ENCODE measurements at regions not wholly inside any gene's neighbourhood (a gene's known extent, or its start where the extent isn't known, plus 50 kb on each side); places are given as distances from the start of the nearest gene placed in this dataset.
"Not testable (repeated sequence)": the region's sequence is repeated elsewhere in the genome, so short reads cannot be mapped to it uniquely, and the experiment has no call there.

GRCh38 chr21:27893619-27894018 is 926.7 kb upstream of the ADAMTS5 start:
- not testable (repeated sequence) for H3K27me3 ChIP-seq (ENCODE audit: control insufficient read depth in 3 of 3, insufficient read depth in 3 of 3, low read length in 3 of 3); H3K27ac ChIP-seq (ENCODE audit: low read depth, low read length); H3K9me3 ChIP-seq (ENCODE audit: control insufficient read depth in 3 of 3, low read length in 3 of 3); H3K4me3 ChIP-seq (ENCODE audit: low read length in 3 of 3); H3K9ac ChIP-seq (ENCODE audit: low read depth in 1 of 3, low read length in 3 of 3); H3K36me3 ChIP-seq (ENCODE audit: control insufficient read depth in 3 of 3, insufficient read depth in 3 of 3, low read length in 3 of 3); H3K4me1 ChIP-seq (ENCODE audit: control insufficient read depth in 3 of 3, insufficient read depth in 3 of 3, low read length in 3 of 3)

DNA sequence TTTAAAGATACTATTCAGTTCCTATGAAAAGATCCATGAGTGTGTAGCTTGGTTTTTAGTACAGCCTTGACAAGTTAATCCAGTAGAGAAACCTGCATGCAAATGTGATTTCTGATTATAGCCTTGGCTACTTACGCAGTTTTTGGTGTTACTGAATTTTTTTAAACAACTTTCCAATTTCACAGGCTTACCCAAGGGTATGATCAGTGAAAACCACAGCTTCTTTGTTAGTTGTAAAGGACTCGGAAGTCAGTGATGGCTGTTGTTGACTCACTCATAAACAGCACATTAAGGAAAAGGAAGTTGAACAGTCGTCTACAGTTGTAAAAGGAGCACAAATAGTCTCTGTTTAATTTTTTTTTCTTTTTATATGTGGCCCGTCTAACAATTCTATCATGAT is 924.6 kb upstream of the ADAMTS5 start:
- not testable (repeated sequence) for H3K4me1 ChIP-seq (ENCODE audit: control insufficient read depth in 3 of 3, insufficient read depth in 3 of 3, low read length in 3 of 3); H3K9me3 ChIP-seq (ENCODE audit: control insufficient read depth in 3 of 3, low read length in 3 of 3); H3K27ac ChIP-seq (ENCODE audit: low read depth, low read length); H3K27me3 ChIP-seq (ENCODE audit: control insufficient read depth in 3 of 3, insufficient read depth in 3 of 3, low read length in 3 of 3); H3K36me3 ChIP-seq (ENCODE audit: control insufficient read depth in 3 of 3, insufficient read depth in 3 of 3, low read length in 3 of 3); H3K9ac ChIP-seq (ENCODE audit: low read depth in 1 of 3, low read length in 3 of 3); H3K4me3 ChIP-seq (ENCODE audit: low read length in 3 of 3)

- H3K9me3 ChIP-seq (ENCODE audit: control insufficient read depth in 3 of 3, low read length in 3 of 3); H3K27ac ChIP-seq (ENCODE audit: low read depth, low read length); H3K36me3 ChIP-seq (ENCODE audit: control insufficient read depth in 3 of 3, insufficient read depth in 3 of 3, low read length in 3 of 3); H3K27me3 ChIP-seq (ENCODE audit: control insufficient read depth in 3 of 3, insufficient read depth in 3 of 3, low read length in 3 of 3); H3K4me3 ChIP-seq (ENCODE audit: low read length in 3 of 3); H3K9ac ChIP-seq (ENCODE audit: low read depth in 1 of 3, low read length in 3 of 3); H3K4me1 ChIP-seq (ENCODE audit: control insufficient read depth in 3 of 3, insufficient read depth in 3 of 3, low read length in 3 of 3): not testable (repeated sequence)
Observed at GRCh38 chr21:27887808-27888455, 921.0 kb upstream of the ADAMTS5 start.

GRCh38 chr21:27885296-27885711 is 918.4 kb upstream of the ADAMTS5 start:
- Histone ChIP-seq H3K4me3 (ENCODE audit: low read length in 3 of 3) (no peak overlapping the region), H3K4me1 (ENCODE audit: control insufficient read depth in 3 of 3, insufficient read depth in 3 of 3, low read length in 3 of 3) (no peaks in the 10 kb centered on the region), H3K36me3 (ENCODE audit: control insufficient read depth in 3 of 3, insufficient read depth in 3 of 3, low read length in 3 of 3) (no peaks in the 10 kb centered on the region), H3K9ac (ENCODE audit: low read depth in 1 of 3, low read length in 3 of 3) (no peak overlapping the region), H3K9me3 (ENCODE audit: control insufficient read depth in 3 of 3, low read length in 3 of 3) (no peaks in the 10 kb centered on the region), H3K27me3 (ENCODE audit: control insufficient read depth in 3 of 3, insufficient read depth in 3 of 3, low read length in 3 of 3) (no peaks in the 10 kb centered on the region), H3K27ac (ENCODE audit: low read depth, low read length) (no peak overlapping the region)

GRCh38 chr21:27881331-27881730 is 914.4 kb upstream of the ADAMTS5 start:
- not testable (repeated sequence) for H3K9ac ChIP-seq (ENCODE audit: low read depth in 1 of 3, low read length in 3 of 3); H3K4me1 ChIP-seq (ENCODE audit: control insufficient read depth in 3 of 3, insufficient read depth in 3 of 3, low read length in 3 of 3); H3K4me3 ChIP-seq (ENCODE audit: low read length in 3 of 3); H3K27ac ChIP-seq (ENCODE audit: low read depth, low read length); H3K27me3 ChIP-seq (ENCODE audit: control insufficient read depth in 3 of 3, insufficient read depth in 3 of 3, low read length in 3 of 3); H3K9me3 ChIP-seq (ENCODE audit: control insufficient read depth in 3 of 3, low read length in 3 of 3); H3K36me3 ChIP-seq (ENCODE audit: control insufficient read depth in 3 of 3, insufficient read depth in 3 of 3, low read length in 3 of 3)

- not testable (repeated sequence) for H3K9me3 ChIP-seq (ENCODE audit: control insufficient read depth in 3 of 3, low read length in 3 of 3); H3K27ac ChIP-seq (ENCODE audit: low read depth, low read length)
Observed at GRCh38 chr21:27872411-27872810, 905.5 kb upstream of the ADAMTS5 start.

GRCh38 chr21:27870755-27871154 is 903.9 kb upstream of the ADAMTS5 start:
- H3K4me3 ChIP-seq (ENCODE audit: low read length in 3 of 3); H3K27me3 ChIP-seq (ENCODE audit: control insufficient read depth in 3 of 3, insufficient read depth in 3 of 3, low read length in 3 of 3); H3K9ac ChIP-seq (ENCODE audit: low read depth in 1 of 3, low read length in 3 of 3); H3K9me3 ChIP-seq (ENCODE audit: control insufficient read depth in 3 of 3, low read length in 3 of 3); H3K4me1 ChIP-seq (ENCODE audit: control insufficient read depth in 3 of 3, insufficient read depth in 3 of 3, low read length in 3 of 3); H3K36me3 ChIP-seq (ENCODE audit: control insufficient read depth in 3 of 3, insufficient read depth in 3 of 3, low read length in 3 of 3); H3K27ac ChIP-seq (ENCODE audit: low read depth, low read length): not testable (repeated sequence)

More at GRCh38 chr21:27872411-27872810, 905.5 kb upstream of the ADAMTS5 start:
- H3K36me3 ChIP-seq (ENCODE audit: control insufficient read depth in 3 of 3, insufficient read depth in 3 of 3, low read length in 3 of 3); H3K4me1 ChIP-seq (ENCODE audit: control insufficient read depth in 3 of 3, insufficient read depth in 3 of 3, low read length in 3 of 3); H3K4me3 ChIP-seq (ENCODE audit: low read length in 3 of 3); H3K9ac ChIP-seq (ENCODE audit: low read depth in 1 of 3, low read length in 3 of 3); H3K27me3 ChIP-seq (ENCODE audit: control insufficient read depth in 3 of 3, insufficient read depth in 3 of 3, low read length in 3 of 3): not testable (repeated sequence)

GRCh38 chr21:27860314-27860955 is 893.5 kb upstream of the ADAMTS5 start:
- not testable (repeated sequence) for H3K9me3 ChIP-seq (ENCODE audit: control insufficient read depth in 3 of 3, low read length in 3 of 3); H3K9ac ChIP-seq (ENCODE audit: low read depth in 1 of 3, low read length in 3 of 3); H3K36me3 ChIP-seq (ENCODE audit: control insufficient read depth in 3 of 3, insufficient read depth in 3 of 3, low read length in 3 of 3); H3K4me1 ChIP-seq (ENCODE audit: control insufficient read depth in 3 of 3, insufficient read depth in 3 of 3, low read length in 3 of 3); H3K27ac ChIP-seq (ENCODE audit: low read depth, low read length); H3K4me3 ChIP-seq (ENCODE audit: low read length in 3 of 3); H3K27me3 ChIP-seq (ENCODE audit: control insufficient read depth in 3 of 3, insufficient read depth in 3 of 3, low read length in 3 of 3)

DNA sequence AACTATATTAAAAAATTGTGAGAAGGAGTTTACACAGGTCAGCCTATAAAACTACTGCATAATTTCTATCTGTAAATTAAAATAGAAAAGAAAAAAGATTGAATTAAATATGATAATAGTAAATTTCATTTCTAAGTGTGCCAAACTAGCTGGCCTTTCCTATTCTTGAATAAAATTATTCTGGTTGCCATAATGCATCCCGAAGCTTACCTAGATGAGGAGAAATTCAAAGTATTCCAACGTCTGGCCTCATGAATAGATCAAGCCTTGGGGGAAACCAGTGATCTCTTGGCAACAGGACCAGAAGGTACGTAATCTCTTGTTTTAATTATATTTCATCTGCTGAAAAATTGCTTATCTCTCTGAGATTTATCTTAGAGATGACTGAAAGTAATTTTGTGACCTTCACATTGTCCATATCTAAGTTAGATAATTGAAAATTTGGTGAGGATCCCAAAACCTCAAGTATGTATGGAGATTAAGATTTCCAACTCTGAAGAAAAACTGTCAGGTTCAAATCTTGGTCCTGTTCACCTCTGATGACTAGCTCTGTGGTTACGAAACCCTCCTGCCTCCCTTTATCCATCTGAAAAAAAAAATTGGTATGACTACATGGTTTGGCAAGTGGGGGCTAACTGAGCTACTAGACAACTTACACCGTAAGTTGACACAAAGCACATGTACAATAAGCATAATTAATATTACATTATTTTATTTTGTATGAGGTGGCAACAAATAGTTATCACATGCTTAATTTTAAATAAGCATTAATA is 891.4 kb upstream of the ADAMTS5 start:
- H3K27me3 ChIP-seq (ENCODE audit: control insufficient read depth in 3 of 3, insufficient read depth in 3 of 3, low read length in 3 of 3); H3K9ac ChIP-seq (ENCODE audit: low read depth in 1 of 3, low read length in 3 of 3); H3K4me3 ChIP-seq (ENCODE audit: low read length in 3 of 3); H3K36me3 ChIP-seq (ENCODE audit: control insufficient read depth in 3 of 3, insufficient read depth in 3 of 3, low read length in 3 of 3); H3K27ac ChIP-seq (ENCODE audit: low read depth, low read length); H3K9me3 ChIP-seq (ENCODE audit: control insufficient read depth in 3 of 3, low read length in 3 of 3); H3K4me1 ChIP-seq (ENCODE audit: control insufficient read depth in 3 of 3, insufficient read depth in 3 of 3, low read length in 3 of 3): not testable (repeated sequence)

DNA sequence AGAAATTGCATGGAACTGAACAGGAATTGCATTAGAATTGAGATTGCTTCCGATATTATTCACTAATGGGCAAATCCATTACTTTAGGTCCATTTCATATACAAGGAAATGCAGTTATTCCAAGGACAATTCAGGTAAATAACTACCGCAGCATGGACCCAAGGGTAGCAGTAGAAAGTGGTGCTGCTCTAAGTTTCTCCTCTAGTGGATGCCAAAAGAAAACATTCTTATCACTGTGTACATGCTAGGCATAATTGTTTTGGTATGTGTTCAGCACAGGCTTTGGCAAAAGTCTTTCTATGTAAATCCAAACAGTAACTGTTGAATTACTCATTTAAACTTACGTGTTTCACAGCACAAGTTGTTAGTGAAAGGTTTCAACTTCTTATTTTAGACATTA is 890.1 kb upstream of the ADAMTS5 start:
- H3K36me3 ChIP-seq (ENCODE audit: control insufficient read depth in 3 of 3, insufficient read depth in 3 of 3, low read length in 3 of 3); H3K27ac ChIP-seq (ENCODE audit: low read depth, low read length); H3K27me3 ChIP-seq (ENCODE audit: control insufficient read depth in 3 of 3, insufficient read depth in 3 of 3, low read length in 3 of 3); H3K9ac ChIP-seq (ENCODE audit: low read depth in 1 of 3, low read length in 3 of 3); H3K4me1 ChIP-seq (ENCODE audit: control insufficient read depth in 3 of 3, insufficient read depth in 3 of 3, low read length in 3 of 3); H3K4me3 ChIP-seq (ENCODE audit: low read length in 3 of 3); H3K9me3 ChIP-seq (ENCODE audit: control insufficient read depth in 3 of 3, low read length in 3 of 3): not testable (repeated sequence)

All from skeletal muscle tissue (tissue), 3 donors.